ENCODE measurements at regions not wholly inside any gene's neighbourhood (a gene's known extent, or its start where the extent isn't known, plus 50 kb on each side); places are given as distances from the start of the nearest gene placed in this dataset.

GRCh38 chr4:19030536-19030935 is 1009.0 kb upstream of the LCORL start:
- no peaks in the 10 kb centered on the region for H4K20me1 ChIP-seq (ENCODE audit: insufficient read depth, low read length)
- no peak overlapping the region for H3K27ac ChIP-seq (ENCODE audit: extremely low read length, insufficient read depth, low read length)
- BruUV-seq (replicated peaks): no TSS peak
- H3K4me2 ChIP-seq (ENCODE audit: low read depth, low read length): no peak overlapping the region
- ATAC-seq (no peak), FAIRE-seq (no peak), DNase-seq (ENCODE audit: low spot score) (no peak)
- CTCF ChIA-PET (ENCODE audit: low intra/inter-chr PET ratio, low total read pairs): no interaction called here
- no peak overlapping the region for H3K9ac ChIP-seq (ENCODE audit: insufficient read depth, low read depth, low read length)
- H3K79me2 ChIP-seq (ENCODE audit: insufficient read depth, low read length): no peaks in the 10 kb centered on the region
- no peaks in the 10 kb centered on the region for H3K36me3 ChIP-seq (replicated peaks in 1 of 2; ENCODE audit: control insufficient read depth in 1 of 2, insufficient read depth in 2 of 2, low read length in 2 of 2)
- intact Hi-C loops (cut with micrococcal nuclease; ENCODE audit: unreplicated experiment) (no loop called here), in situ Hi-C loops (cut with HindIII; ENCODE audit: extremely low pct_ligation_motif_present, low pct_unique_long_range_greater_than_20kb) (no loop called here)
- TF ChIP-seq FOXO4 (CRISPR knock-in tag; conservative IDR thresholded peaks at IDR 0.05): no peak
- TF ChIP-seq TOE1 (CRISPR knock-in tag; IDR thresholded peaks at IDR 0.05): no peak
- no peak for TF ChIP-seq ZNF563 (CRISPR knock-in tag; IDR thresholded peaks at IDR 0.05)
- no peak for TF ChIP-seq ZNF639 (CRISPR knock-in tag; conservative IDR thresholded peaks at IDR 0.05)
- TF ChIP-seq FOSL1 (CRISPR knock-in tag; IDR thresholded peaks at IDR 0.05; ENCODE audit: borderline replicate concordance): no peak
- TF ChIP-seq NCOA1 (CRISPR knock-in tag; IDR thresholded peaks at IDR 0.05): no peak
- no peak for TF ChIP-seq ZNF766 (CRISPR knock-in tag; IDR thresholded peaks at IDR 0.05; ENCODE audit: borderline replicate concordance)
- TF ChIP-seq KLF6 (CRISPR knock-in tag; IDR thresholded peaks at IDR 0.05): no peak
- TF ChIP-seq ZBTB1 (CRISPR knock-in tag; IDR thresholded peaks at IDR 0.05; ENCODE audit: borderline replicate concordance): no peak
- no peak overlapping the region for H2AFZ ChIP-seq (ENCODE audit: low read length)
- peaks cover 93% of the 10 kb centered on the region for H3K9me3 ChIP-seq (ENCODE audit: low read length)
- POLR2A ChIA-PET: no interaction called here
- no peaks in the 10 kb centered on the region for H3K4me1 ChIP-seq (ENCODE audit: insufficient read depth, low read length)
- H3K4me3 ChIP-seq (replicated peaks in 1 of 3; ENCODE audit: insufficient read depth in 1 of 3, low read depth in 2 of 3, low read length in 3 of 3): no peak overlapping the region
- no peaks in the 10 kb centered on the region for H3K27me3 ChIP-seq (ENCODE audit: control insufficient read depth in 1 of 2, insufficient read depth in 2 of 2, low read length in 2 of 2)

Data from HepG2 (cell line).